Brain pericyte (primary cell): ENCODE measurements at regions not wholly inside any gene's neighbourhood (a gene's known extent, or its start where the extent isn't known, plus 50 kb on each side); places are given as distances from the start of the nearest gene placed in this dataset.

ENCODE experiments used
- DNase-seq: peaks from one replicate; pipeline ENCODE4 v3.0.0-alpha.2; 2012; ENCODE audit warnings: low read depth, low spot score

- DNase-seq: no peak
Observed at GRCh38 chr1:5812295-5812694, 179.9 kb downstream of the NPHP4 start.

GRCh38 chr1:5811419-5811818 lies 180.8 kb downstream of the NPHP4 start:
- no peak for DNase-seq

GRCh38 chr1:5810553-5811270 lies 181.5 kb downstream of the NPHP4 start:
- no peak for DNase-seq

DNA sequence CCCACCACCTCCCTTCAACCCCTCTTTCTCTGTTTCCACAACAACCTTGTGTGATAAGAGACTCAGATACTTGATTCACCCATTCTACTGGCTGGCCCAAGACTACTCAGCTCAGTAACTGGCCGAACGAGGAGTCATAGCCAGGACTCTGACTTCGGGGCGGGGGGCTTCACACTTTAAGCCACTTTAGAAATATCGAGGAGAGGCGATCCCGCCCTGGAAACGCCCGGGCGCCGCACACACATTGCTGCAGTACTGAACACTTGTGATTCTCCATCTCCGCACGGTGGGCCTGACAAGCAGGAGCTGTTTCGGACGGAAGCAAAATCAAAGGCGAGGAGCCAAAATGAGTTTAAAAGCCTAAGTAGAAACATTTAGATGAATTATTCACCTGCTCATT lies 182.1 kb downstream of the NPHP4 start:
- no peak for DNase-seq

GRCh38 chr1:5809207-5809788 lies 182.9 kb downstream of the NPHP4 start:
- DNase-seq: no peak

DNA sequence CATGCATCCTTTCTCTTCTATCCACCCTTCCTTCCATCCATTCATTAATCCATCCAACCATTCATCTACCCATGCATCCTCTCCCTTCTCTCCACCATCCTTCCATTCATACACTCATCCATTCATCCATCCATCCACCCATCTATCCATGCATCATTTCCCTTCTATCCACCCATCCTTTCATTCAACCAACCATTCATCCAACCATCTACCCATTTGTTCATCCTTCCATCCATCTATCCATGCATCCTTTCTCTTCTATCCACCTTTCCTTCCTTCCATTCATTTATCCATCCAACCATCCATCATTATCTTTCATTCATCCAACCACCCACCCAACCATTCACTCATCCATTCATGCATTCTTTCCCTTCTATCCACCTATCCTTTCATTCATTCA lies 188.4 kb downstream of the NPHP4 start:
- no peak for DNase-seq

- DNase-seq: no peak
Observed at GRCh38 chr1:5802606-5803005, 189.6 kb downstream of the NPHP4 start.

DNA sequence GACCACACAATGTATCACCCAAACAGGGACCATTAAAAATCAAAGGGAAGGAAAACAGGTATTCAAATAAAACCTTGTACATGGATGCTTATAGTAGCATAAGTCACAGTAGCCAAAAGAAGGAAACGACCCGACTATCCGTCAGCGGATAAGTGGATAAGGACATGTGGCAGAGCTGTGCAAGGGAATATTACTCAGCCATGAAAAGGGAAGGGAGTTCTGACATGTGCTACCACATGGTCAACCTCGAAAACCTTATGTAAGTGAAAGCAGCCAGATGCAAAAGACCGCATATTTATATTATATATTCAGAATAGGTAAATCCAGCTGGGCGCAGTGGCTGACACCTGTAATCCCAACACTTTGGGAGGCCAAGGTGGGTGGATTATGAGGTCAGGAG lies 193.3 kb downstream of the NPHP4 start:
- DNase-seq: no peak

DNA sequence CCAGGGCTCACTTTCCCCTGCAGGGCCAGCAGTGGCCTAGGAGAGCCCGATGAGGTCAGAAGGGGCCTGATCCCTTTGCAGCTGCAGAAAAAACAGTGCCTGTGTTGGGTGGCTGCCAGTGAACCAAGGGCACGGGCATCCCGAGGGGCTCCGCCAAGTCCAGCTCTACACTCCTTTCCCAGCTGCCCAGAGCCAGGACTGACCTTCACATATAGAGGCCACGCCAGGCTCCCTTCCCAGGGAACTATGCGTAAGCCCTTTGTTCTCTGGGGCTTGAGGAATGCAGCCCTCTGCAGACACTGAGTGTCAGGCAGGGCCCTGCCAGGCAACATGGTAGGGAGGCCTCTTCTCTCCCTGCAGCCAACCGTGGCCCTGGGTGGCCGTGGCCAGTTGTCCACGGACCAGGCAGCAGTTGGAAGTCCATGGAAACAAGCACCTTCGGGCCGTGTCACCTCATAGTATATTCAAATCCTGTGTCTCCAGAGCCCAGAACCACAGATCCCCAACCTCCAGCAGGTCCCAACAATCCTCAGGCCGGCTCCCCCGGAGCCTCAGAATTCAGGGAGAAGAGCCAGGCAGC lies 194.0 kb downstream of the NPHP4 start:
- DNase-seq: no peak

GRCh38 chr1:5796028-5796427 lies 196.2 kb downstream of the NPHP4 start:
- DNase-seq: no peak

DNA sequence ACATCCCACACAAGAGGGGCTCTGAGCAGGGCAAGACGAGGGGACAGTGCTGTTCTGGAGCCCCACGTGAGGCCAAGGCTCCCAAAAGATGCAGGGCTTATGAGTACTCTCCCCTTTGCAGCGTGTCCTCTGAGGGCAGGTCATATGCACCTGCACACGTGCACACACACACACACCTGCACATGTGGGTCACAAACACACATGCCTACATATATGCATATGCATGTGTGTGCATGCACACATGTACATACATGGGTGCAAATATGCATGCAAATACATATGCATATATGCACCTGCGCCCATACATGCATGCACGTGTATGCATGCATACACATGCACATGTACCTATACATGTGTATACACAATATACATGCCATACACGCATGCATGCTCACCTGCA lies 197.9 kb downstream of the NPHP4 start:
- no peak for DNase-seq

GRCh38 chr1:5793516-5793915 lies 198.7 kb downstream of the NPHP4 start:
- DNase-seq: no peak

- DNase-seq: no peak
Observed at GRCh38 chr1:5781079-5781478, 211.1 kb downstream of the NPHP4 start.

- DNase-seq: no peak
Observed at GRCh38 chr1:5780324-5780716, 211.9 kb downstream of the NPHP4 start.

- no peak for DNase-seq
Observed at GRCh38 chr1:5779608-5780323, 212.5 kb downstream of the NPHP4 start.

- DNase-seq: no peak
Observed at GRCh38 chr1:5776035-5776550, 216.1 kb downstream of the NPHP4 start.

GRCh38 chr1:5774019-5774418 lies 218.2 kb downstream of the NPHP4 start:
- DNase-seq: no peak

GRCh38 chr1:5771788-5772187 lies 220.4 kb downstream of the NPHP4 start:
- DNase-seq: no peak

GRCh38 chr1:5770981-5771765 lies 221.1 kb downstream of the NPHP4 start:
- no peak for DNase-seq

DNA sequence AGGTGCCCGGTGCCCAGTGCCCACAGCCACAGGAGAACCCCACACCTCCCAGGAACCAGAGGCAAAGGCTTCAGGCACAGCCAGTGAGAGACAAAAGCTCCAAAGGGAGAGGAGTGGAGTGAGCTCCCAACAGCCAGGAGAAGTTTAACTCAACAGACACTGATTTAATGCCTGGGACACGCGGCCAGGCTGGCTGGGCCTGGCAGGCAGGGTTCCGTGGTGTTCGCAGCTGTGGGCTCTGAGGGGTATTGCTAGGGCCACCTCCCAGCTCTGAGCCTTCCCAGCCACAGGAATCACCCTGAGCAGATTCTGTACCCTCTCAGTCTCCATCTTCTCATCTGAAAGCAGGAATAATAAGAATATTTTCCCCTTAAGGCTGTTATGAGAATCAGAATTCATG lies 222.5 kb downstream of the NPHP4 start:
- DNase-seq: no peak

GRCh38 chr1:5769146-5769545 lies 223.1 kb downstream of the NPHP4 start:
- no peak for DNase-seq

DNA sequence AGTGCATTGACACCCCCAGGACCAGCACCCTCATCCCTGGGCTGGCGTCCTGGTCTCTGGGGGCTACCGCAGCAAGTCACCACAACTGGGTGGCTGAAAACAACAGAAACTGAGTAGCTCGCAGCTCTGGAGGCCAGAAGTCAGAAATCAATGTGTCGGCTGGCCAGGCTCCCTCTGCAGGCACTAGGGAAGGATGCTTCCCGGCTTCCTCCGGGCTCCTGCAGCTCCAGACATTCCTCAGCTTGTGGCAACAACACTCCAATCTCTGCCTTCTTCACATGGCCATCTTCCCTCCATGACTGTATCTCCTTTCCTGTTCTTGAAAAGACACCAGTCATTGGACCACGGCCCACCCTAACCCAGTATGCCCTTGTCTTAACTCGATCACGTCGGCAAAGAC lies 224.2 kb downstream of the NPHP4 start:
- no peak for DNase-seq
